ENCODE measurements at regions not wholly inside any gene's neighbourhood (a gene's known extent, or its start where the extent isn't known, plus 50 kb on each side); places are given as distances from the start of the nearest gene placed in this dataset.
"Not testable (repeated sequence)": the region's sequence is repeated elsewhere in the genome, so short reads cannot be mapped to it uniquely, and the experiment has no call there.

- no peak for DNase-seq (ENCODE audit: low read depth)
These were observed 233.3 kb downstream of the ZNF608 start for GRCh38 chr5:124512952-124513632.

DNA sequence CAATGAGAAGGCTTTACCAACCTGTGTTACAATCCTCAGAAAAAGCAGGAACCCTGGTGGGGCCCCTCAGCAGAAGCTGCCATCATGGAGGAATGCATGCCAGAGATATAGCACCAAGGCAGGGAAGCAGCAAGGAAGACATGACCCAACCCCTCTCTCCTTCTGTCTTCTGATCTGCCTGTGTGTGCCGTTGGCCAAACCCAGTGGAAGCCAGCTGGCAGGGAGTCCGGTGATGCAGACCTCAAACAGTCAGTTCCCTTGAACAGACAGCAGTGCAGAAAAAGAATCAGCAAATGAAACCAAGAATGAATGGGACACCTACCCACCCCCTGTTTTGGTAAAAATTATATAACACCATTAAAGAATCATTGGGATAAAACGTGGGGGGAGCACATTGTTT, 234.2 kb downstream of the ZNF608 start:
- peak; percentile 9 for DNase-seq (ENCODE audit: low read depth)

DNA sequence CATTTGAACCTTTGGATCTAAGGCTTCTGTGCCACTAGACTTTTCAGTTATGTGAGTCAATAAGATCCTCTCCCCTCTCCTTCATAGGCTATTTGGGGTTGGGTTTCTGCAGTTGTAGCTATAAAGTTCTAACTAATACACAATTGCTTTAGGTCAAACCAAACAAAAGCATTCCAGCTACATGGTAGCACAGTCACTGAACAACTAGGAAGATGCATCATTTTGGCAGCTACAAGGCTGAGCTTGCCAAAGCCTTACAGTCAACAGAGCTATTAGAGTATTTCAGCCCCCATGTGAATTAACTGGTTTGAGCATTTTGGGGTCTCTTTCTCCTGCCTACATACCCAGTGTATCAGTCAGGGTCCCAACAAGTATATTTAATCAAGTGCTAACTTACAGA, 234.6 kb downstream of the ZNF608 start:
- DNase-seq (ENCODE audit: low read depth): no peak

DNA sequence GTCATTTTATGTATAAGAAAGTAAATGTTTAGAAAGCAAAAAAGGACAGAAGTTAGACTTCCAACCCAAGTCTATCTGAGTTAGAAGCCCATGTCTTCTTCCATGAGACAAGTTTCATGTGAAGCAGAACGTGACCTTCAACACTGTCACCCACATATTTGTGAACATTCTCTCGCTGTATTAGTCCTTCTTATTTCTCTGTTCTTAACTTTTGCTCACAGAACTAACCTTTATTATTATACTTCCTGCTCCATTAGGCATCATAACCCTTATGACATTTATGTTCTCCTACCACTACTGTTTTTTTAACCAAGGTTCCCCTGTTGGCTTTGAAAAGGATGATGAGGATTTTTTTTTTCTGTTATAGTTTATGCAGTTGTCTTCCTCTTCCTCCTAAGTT, 238.8 kb downstream of the ZNF608 start:
- no peak for DNase-seq (ENCODE audit: low read depth)

DNA sequence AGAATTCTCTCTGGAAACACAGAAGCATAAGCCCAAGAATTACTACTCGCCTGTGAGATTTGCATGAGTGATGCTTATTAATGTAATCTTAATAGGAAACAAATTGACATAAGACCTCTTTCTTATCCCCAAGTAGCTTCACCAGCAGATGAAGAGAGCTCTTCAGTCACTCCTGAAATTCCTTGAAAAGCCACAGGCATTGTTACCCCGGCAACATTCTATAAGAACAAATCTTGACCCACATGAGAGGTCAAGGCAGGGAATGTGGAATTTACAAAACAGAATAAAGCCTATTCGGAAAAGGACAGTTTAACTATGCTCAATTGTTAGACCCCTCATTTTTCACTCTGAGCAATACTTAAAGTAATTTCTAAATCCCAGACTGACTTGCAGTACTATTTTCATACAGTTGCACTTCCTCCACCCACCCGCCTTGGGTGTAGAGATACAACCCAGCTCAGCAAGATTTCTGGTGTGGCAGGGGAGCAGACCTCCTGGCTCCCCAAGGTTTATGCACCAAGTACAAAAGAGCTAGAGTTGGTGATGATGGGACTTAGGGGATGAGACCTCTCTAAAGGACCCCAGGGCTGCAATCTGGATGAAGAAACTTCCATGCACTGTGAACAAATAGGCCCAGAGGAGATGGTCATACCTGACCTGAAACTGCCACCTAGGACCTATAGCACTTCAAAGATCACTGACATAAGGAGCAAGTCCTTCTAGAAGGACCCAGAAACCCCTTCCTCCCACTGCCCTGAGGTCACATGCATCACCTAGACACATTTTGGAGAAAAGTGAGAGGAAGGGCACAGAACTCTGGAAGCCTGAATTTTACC, 242.1 kb downstream of the ZNF608 start:
- DNase-seq (ENCODE audit: low read depth): peak; percentile 3

DNA sequence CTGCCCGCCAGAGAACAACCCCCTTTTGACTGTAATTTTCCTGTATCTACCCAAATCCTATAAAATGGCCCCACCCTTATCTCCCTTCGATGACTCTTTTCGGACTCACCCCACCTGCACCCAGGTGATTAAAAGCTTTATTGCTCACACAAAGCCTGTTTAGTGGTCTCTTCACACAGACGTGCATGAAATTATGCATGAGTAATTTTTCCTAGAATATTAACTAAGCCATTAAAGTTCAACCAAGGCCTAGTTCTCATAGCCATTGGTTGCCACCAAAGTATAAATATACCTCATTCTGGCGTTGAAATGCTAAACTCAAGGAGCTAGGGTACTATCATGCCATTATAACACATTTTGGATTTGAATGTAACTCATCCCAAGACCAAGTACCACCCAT, 243.9 kb downstream of the ZNF608 start:
- DNase-seq (ENCODE audit: low read depth): no peak

GRCh38 chr5:124499818-124500217, 246.6 kb downstream of the ZNF608 start:
- not testable (repeated sequence) for DNase-seq (ENCODE audit: low read depth)

DNA sequence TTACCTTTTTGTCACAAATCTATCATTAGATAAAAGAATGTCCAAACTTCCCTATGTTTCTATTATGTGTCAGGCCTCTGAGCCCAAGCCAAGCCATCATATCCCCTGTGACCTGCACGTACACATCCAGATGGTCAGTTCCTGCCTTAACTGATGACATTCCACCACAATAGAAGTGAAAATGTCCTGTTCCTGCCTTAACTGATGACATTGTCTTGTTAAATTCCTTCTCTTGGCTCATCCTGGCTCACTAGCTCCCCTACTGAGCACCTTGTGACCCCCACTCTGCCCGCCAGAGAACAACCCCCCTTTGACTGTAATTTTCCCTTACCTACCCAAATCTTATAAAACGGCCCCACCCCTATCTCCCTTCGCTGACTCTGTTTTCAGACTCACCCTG, 249.5 kb downstream of the ZNF608 start:
- not testable (repeated sequence) for DNase-seq (ENCODE audit: low read depth)

DNA sequence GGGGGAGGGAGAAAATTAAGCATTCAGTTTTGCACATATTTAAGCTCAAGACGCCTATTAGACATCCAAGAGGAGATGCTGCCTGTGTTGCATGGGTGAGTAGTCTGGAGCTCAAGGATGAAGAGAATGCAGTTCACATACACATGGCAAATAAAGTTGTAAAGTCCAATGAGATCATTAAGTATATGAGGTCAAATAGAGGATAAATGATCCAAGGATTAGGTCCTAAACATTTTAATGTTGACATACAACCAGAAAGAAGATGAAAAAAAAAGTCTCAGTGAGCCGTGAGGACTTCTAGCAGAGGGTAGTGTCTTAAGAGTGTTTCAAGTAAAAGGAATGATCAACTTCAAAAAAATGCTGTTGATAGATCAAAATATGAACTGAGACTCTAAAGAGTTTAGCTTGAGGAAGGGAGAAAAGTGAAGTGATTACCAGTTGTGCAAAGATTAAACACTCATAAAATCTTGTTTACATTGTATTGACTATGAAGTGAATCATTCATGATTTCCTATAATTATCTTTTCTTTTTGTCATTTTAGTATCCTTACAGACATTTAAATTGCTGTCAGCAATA, 251.8 kb downstream of the ZNF608 start:
- no peak for DNase-seq (ENCODE audit: low read depth)

DNA sequence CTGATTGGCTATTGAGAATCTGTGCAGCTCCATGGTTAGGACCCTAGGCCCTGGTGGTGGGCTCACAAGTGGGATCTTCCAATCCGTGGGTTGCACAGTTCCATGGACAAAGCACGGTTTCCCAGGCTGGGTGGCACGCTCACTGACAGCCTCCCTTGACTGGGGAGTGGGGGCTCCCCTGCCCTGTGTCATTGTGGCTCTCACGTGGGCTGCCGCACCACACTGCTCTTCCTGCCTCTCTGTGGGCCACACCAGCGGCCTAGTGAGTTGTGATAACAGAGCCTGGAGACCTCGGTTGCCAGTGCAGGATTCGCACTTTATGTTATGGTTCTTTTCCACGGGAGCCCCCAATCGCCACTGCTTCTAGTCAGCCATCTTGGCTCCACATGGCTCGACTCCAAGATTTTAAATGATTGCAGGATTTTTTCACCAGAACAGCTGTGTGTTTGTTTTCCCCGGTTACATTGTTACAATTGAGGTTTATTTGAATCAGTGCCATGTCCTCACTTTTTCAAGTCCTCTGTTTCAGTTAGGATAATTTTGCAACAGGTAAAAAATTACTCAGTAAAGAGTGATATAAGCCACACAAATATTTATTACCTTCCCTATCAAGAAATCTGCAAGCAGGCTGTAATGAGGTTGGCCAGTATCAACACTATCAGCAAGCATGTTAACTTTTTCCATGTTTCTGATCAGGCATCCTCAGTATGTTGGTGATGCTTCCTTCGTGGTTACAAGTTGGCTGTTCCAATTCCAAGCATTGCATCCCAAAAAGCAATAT, 253.8 kb downstream of the ZNF608 start:
- DNase-seq (ENCODE audit: low read depth): no peak

GRCh38 chr5:124490315-124490714, 256.1 kb downstream of the ZNF608 start:
- not testable (repeated sequence) for DNase-seq (ENCODE audit: low read depth)

GRCh38 chr5:124481419-124481818, 265.0 kb downstream of the ZNF608 start:
- no peak for DNase-seq (ENCODE audit: low read depth)

DNA sequence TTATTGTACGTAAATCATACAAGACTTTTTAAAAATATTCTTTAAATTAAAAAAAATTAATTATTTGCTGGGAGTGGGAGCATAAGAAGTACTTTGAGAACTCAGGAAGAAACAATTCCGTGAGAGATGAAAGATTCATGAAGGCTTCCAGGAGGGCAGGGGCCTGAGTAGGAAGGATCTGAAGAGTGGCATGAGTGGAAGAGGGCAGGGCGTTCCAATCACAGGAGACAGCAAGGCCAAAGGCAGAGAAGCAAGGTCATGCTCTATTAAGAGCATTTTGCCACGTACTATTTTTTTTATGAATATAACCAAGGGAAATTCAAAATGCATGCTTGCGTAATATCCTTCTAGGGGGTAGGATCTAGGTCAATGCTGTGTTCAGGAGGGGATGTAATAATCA, 265.5 kb downstream of the ZNF608 start:
- DNase-seq (ENCODE audit: low read depth): no peak

DNA sequence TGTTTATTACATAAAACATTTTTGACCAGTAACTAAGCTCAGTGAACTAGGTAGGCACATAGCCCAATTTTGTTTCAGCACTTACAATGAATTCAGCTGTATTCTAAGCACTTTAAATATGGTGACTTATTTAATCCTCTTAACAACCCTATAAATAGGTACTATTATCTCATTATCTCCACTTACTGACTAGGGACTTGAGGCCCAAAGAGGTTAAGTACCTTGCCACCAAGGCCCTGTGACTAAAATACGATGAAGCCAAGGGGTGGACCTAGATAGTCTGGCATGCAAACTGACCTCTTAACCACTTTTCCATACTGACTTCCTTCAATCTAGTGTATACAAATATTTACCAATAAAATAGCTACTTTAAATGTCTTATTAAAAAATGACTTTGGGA, 266.4 kb downstream of the ZNF608 start:
- DNase-seq (ENCODE audit: low read depth): no peak

- no peak for DNase-seq (ENCODE audit: low read depth)
These were observed 268.2 kb downstream of the ZNF608 start for GRCh38 chr5:124478264-124478663.

DNA sequence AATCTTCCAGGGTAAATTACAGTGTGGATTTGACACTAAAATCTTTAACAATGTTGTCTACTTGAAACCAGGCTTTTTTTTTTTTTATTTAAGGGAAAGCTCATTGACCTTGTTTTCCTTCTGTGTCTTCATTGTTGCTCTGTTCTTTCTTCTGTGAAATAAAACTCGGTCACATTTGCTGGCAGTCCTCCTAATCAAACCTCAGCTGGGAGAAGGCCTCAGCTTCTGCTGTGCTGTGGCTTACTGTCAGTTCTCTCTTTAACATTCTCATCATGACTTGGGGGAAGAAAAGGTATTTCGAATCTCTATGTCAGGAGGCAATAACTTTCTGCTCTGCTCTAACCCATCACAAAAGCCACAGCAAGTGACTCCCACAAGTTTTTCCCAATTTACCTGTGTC, 268.9 kb downstream of the ZNF608 start:
- no peak for DNase-seq (ENCODE audit: low read depth)

- DNase-seq (ENCODE audit: low read depth): no peak
These were observed 269.4 kb downstream of the ZNF608 start for GRCh38 chr5:124477062-124477461.

GRCh38 chr5:124474528-124475215, 271.8 kb downstream of the ZNF608 start:
- peak; percentile 32 for DNase-seq (ENCODE audit: low read depth)

- DNase-seq (ENCODE audit: low read depth): no peak
These were observed 277.6 kb downstream of the ZNF608 start for GRCh38 chr5:124468671-124469411.

- DNase-seq (ENCODE audit: low read depth): no peak
These were observed 278.7 kb downstream of the ZNF608 start for GRCh38 chr5:124467745-124468144.

DNA sequence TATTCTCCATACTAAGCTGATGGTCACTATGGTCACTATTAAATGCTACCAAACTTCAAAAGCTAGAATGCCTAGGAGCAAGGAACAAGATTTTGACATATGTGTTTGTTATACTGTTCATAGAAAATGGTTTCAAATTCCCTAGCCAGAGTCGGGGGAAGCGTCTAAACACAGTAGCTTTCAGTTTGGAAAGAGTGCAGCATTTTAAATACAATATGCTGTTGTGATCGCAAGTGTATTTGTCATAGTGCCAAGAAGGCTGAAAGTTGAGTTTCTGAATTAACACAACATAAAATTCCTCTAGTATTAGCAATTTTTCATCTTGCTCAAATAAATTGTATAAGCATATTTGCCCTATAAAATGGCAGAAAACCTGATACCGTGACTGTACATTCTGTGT, 280.4 kb downstream of the ZNF608 start:
- no peak for DNase-seq (ENCODE audit: low read depth)
